SK-N-SH treated with all-trans-retinoic acid at 6 μM for 48 hours (cell line): ENCODE measurements at regions not wholly inside any gene's neighbourhood (a gene's known extent, or its start where the extent isn't known, plus 50 kb on each side); places are given as distances from the start of the nearest gene placed in this dataset.

Source experiments
- ATAC-seq: fragments of 200-7000 bp; cut with Tn5 transposase; 3 replicates; pipeline ENCODE4 v1.9.1; 2020; ENCODE audit warnings: mild to moderate bottlenecking, moderate library complexity
- ARNTL ChIP-seq: fragments of 450-650 bp; formaldehyde crosslinking; IDR thresholded peaks from 2 replicates; pipeline ENCODE4 v1.5.0; 2020; ENCODE audit warnings: low read depth, mild to moderate bottlenecking, moderate library complexity, borderline replicate concordance
- BACH2 ChIP-seq: fragments of 250-450 bp; sonication (Bioruptor Pico); IDR thresholded peaks from 2 replicates; pipeline ENCODE4 v1.9.0; 2021; ENCODE audit warnings: mild to moderate bottlenecking, borderline replicate concordance
- CSDC2 ChIP-seq: fragments of 250-450 bp; sonication (Bioruptor Pico); IDR thresholded peaks from 2 replicates; pipeline ENCODE4 v1.5.0; 2020; ENCODE audit warnings: mild to moderate bottlenecking, moderate library complexity
- ESRRG ChIP-seq: fragments of 250-450 bp; sonication (Bioruptor Pico); IDR thresholded peaks from 2 replicates; pipeline ENCODE4 v1.6.1; 2021; ENCODE audit warnings: mild to moderate bottlenecking
- GLIS3 ChIP-seq: fragments of 250-450 bp; sonication (Bioruptor Pico); IDR thresholded peaks from 2 replicates; pipeline ENCODE4 v1.5.0; 2020; ENCODE audit warnings: mild to moderate bottlenecking, moderate library complexity
- ISL1 ChIP-seq: fragments of 250-450 bp; sonication (Bioruptor Pico); IDR thresholded peaks from 2 replicates; pipeline ENCODE4 v2.1.2; 2022; ENCODE audit warnings: mild to moderate bottlenecking, moderate library complexity
- OSR1 ChIP-seq: fragments of 250-450 bp; sonication (Bioruptor Pico); IDR thresholded peaks from 2 replicates; pipeline ENCODE4 v1.8.0; 2022; ENCODE audit warnings: moderate library complexity, mild to moderate bottlenecking, inconsistent platforms
- PPARA ChIP-seq: fragments of 250-450 bp; sonication (Bioruptor Pico); IDR thresholded peaks from 2 replicates; pipeline ENCODE4 v1.5.0; 2020; ENCODE audit warnings: mild to moderate bottlenecking, borderline replicate concordance
- RARB ChIP-seq: fragments of 250-450 bp; sonication (Bioruptor Pico); IDR thresholded peaks from 2 replicates; pipeline ENCODE4 v1.8.0; 2021; ENCODE audit warnings: mild to moderate bottlenecking, moderate library complexity
- SNAI2 ChIP-seq: fragments of 250-450 bp; sonication (Bioruptor Pico); IDR thresholded peaks from 2 replicates; pipeline ENCODE4 v1.5.0; 2020; ENCODE audit warnings: mild to moderate bottlenecking, moderate library complexity
- TCF4 ChIP-seq: fragments of 250-450 bp; sonication (Bioruptor Pico); IDR thresholded peaks from 2 replicates; pipeline ENCODE4 v1.8.0; 2021; ENCODE audit warnings: mild to moderate bottlenecking, moderate library complexity, borderline replicate concordance
- TOX ChIP-seq: fragments of 250-450 bp; sonication (Bioruptor Pico); IDR thresholded peaks from 2 replicates; pipeline ENCODE4 v1.8.0; 2021; ENCODE audit warnings: mild to moderate bottlenecking, moderate library complexity, borderline replicate concordance
- ZC3H10 ChIP-seq: fragments of 250-450 bp; sonication (Bioruptor Pico); IDR thresholded peaks from 2 replicates; pipeline ENCODE4 v1.5.1; 2021; ENCODE audit warnings: mild to moderate bottlenecking, moderate library complexity
- ZFP3 ChIP-seq: fragments of 250-450 bp; sonication (Bioruptor Pico); IDR thresholded peaks from 2 replicates; pipeline ENCODE4 v1.5.0; 2020; ENCODE audit warnings: mild to moderate bottlenecking, moderate library complexity
- ZNF565 ChIP-seq: fragments of 450-650 bp; formaldehyde crosslinking; conservative IDR thresholded peaks from 2 replicates; pipeline ENCODE4 v1.5.0; 2020; ENCODE audit warnings: low read depth, mild to moderate bottlenecking, moderate library complexity
- ZNF70 ChIP-seq: fragments of 450-650 bp; formaldehyde crosslinking; IDR thresholded peaks from 2 replicates; pipeline ENCODE4 v1.5.0; 2020; ENCODE audit warnings: mild to moderate bottlenecking, moderate library complexity
- ZNF8 ChIP-seq: fragments of 450-650 bp; formaldehyde crosslinking; IDR thresholded peaks from 2 replicates; pipeline ENCODE4 v1.5.0; 2020; ENCODE audit warnings: mild to moderate bottlenecking, moderate library complexity
- TF ChIP-seq, protein P1 (sequence below): fragments of 250-450 bp; sonication (Bioruptor Pico); IDR thresholded peaks from 2 replicates; pipeline ENCODE4 v1.8.0; 2020; ENCODE audit warnings: mild to moderate bottlenecking, moderate library complexity, borderline replicate concordance
- TF ChIP-seq, protein P2 (sequence below): fragments of 250-450 bp; sonication (Bioruptor Pico); IDR thresholded peaks from 2 replicates; pipeline ENCODE4 v1.5.1; 2021; ENCODE audit warnings: mild to moderate bottlenecking, moderate library complexity
- TF ChIP-seq, protein P3 (sequence below): fragments of 250-450 bp; sonication (Bioruptor Pico); IDR thresholded peaks from 2 replicates; pipeline ENCODE4 v1.8.0; 2021; ENCODE audit warnings: low read depth, mild to moderate bottlenecking, moderate library complexity, borderline replicate concordance
- TF ChIP-seq, protein P4 (sequence below): fragments of 250-450 bp; sonication (Bioruptor Pico); IDR thresholded peaks from 2 replicates; pipeline ENCODE4 v1.5.1; 2020; ENCODE audit warnings: low read depth, mild to moderate bottlenecking, moderate library complexity
- TF ChIP-seq, protein P5 (sequence below): fragments of 250-450 bp; sonication (Bioruptor Pico); IDR thresholded peaks from 2 replicates; pipeline ENCODE4 v1.5.0; 2020; ENCODE audit warnings: mild to moderate bottlenecking, moderate library complexity

DNA sequence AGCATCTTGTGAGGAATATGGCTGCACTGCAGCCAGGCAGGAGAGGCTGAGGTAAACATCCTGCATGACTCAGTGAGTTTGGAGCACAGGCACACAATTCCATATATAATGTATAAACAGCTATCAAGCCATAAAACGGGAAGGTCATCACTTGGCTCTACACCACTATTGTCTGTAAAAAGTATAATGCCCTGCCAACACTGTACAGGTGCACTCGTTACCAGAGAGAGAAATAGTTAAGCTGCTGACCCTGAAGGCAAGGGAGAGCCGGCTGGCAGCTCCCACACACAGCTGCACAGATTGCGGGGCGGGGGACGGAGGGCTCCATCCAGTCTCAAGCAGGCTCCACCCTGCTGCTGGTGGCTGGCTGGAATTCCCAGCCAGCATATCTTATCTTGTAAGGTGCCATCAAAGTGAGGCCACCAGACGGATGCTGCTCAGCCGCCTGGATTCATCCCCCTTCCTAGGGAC lies 668.1 kb downstream of the SLITRK5 start:
- no peak for TF ChIP-seq TCF4 (CRISPR knock-in tag)
- TF ChIP-seq, protein P1, sequence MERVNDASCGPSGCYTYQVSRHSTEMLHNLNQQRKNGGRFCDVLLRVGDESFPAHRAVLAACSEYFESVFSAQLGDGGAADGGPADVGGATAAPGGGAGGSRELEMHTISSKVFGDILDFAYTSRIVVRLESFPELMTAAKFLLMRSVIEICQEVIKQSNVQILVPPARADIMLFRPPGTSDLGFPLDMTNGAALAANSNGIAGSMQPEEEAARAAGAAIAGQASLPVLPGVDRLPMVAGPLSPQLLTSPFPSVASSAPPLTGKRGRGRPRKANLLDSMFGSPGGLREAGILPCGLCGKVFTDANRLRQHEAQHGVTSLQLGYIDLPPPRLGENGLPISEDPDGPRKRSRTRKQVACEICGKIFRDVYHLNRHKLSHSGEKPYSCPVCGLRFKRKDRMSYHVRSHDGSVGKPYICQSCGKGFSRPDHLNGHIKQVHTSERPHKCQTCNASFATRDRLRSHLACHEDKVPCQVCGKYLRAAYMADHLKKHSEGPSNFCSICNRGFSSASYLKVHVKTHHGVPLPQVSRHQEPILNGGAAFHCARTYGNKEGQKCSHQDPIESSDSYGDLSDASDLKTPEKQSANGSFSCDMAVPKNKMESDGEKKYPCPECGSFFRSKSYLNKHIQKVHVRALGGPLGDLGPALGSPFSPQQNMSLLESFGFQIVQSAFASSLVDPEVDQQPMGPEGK (CRISPR knock-in tag): no peak
- TF ChIP-seq ZNF8 (CRISPR knock-in tag): no peak
- TF ChIP-seq, protein P2, sequence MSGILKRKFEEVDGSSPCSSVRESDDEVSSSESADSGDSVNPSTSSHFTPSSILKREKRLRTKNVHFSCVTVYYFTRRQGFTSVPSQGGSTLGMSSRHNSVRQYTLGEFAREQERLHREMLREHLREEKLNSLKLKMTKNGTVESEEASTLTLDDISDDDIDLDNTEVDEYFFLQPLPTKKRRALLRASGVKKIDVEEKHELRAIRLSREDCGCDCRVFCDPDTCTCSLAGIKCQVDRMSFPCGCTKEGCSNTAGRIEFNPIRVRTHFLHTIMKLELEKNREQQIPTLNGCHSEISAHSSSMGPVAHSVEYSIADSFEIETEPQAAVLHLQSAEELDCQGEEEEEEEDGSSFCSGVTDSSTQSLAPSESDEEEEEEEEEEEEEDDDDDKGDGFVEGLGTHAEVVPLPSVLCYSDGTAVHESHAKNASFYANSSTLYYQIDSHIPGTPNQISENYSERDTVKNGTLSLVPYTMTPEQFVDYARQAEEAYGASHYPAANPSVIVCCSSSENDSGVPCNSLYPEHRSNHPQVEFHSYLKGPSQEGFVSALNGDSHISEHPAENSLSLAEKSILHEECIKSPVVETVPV: no peak
- TF ChIP-seq, all 23 proteins: peak for 0
- ATAC-seq: no peak

DNA sequence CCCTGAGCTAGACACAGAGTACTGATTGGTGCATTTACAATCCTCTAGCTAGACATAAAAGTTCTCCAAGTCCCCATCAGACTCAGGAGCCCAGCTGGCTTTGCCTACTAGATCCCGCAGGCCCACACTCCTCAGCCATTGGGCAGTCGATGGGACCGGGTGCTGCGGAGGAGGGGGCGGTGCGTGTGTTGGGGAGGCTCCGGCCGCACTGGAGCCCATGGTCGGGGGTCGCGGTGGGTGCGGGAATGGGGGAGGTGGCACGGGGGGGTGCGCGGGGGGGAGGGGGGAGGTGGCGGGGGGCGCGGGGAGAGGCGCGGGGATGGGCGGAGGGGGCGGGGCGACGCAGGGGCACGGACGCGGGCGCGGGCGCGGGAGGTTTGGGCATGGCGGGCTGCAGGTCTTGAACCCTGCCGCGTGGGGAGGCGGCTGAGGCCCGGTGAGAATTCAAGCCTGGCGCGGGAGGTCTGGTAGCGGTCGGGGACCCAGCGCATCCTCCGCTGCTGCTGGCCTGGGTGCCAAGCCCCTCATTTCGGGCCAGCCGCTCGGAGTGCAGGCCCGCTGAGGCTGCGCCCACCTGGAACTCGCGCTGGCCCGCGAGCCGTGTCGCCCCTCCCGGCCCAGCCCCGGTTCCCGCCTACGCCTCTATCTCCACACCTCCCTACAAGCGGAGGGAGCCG lies 674.1 kb downstream of the SLITRK5 start:
- ATAC-seq: no peak
- TF ChIP-seq TCF4 (CRISPR knock-in tag): no peak
- TF ChIP-seq ZNF70 (CRISPR knock-in tag): no peak
- TF ChIP-seq, protein P2: no peak
- TF ChIP-seq OSR1 (CRISPR knock-in tag): no peak
- TF ChIP-seq ZFP3 (CRISPR knock-in tag): no peak
- TF ChIP-seq ESRRG (CRISPR knock-in tag): no peak
- TF ChIP-seq PPARA (CRISPR knock-in tag): no peak
- TF ChIP-seq, protein P3, sequence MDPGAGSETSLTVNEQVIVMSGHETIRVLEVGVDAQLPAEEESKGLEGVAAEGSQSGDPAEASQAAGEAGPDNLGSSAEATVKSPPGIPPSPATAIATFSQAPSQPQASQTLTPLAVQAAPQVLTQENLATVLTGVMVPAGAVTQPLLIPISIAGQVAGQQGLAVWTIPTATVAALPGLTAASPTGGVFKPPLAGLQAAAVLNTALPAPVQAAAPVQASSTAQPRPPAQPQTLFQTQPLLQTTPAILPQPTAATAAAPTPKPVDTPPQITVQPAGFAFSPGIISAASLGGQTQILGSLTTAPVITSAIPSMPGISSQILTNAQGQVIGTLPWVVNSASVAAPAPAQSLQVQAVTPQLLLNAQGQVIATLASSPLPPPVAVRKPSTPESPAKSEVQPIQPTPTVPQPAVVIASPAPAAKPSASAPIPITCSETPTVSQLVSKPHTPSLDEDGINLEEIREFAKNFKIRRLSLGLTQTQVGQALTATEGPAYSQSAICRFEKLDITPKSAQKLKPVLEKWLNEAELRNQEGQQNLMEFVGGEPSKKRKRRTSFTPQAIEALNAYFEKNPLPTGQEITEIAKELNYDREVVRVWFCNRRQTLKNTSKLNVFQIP (CRISPR knock-in tag): no peak
- no peak for TF ChIP-seq ISL1 (CRISPR knock-in tag)
- TF ChIP-seq CSDC2 (CRISPR knock-in tag): no peak
- TF ChIP-seq TOX (CRISPR knock-in tag): no peak
- TF ChIP-seq, protein P4, sequence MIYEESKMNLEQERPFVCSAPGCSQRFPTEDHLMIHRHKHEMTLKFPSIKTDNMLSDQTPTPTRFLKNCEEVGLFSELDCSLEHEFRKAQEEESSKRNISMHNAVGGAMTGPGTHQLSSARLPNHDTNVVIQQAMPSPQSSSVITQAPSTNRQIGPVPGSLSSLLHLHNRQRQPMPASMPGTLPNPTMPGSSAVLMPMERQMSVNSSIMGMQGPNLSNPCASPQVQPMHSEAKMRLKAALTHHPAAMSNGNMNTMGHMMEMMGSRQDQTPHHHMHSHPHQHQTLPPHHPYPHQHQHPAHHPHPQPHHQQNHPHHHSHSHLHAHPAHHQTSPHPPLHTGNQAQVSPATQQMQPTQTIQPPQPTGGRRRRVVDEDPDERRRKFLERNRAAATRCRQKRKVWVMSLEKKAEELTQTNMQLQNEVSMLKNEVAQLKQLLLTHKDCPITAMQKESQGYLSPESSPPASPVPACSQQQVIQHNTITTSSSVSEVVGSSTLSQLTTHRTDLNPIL (CRISPR knock-in tag): no peak
- no peak for TF ChIP-seq ARNTL (CRISPR knock-in tag)
- TF ChIP-seq ZNF8 (CRISPR knock-in tag): no peak
- TF ChIP-seq ZNF565: no peak
- TF ChIP-seq GLIS3 (CRISPR knock-in tag): no peak
- TF ChIP-seq ZC3H10 (CRISPR knock-in tag): no peak

DNA sequence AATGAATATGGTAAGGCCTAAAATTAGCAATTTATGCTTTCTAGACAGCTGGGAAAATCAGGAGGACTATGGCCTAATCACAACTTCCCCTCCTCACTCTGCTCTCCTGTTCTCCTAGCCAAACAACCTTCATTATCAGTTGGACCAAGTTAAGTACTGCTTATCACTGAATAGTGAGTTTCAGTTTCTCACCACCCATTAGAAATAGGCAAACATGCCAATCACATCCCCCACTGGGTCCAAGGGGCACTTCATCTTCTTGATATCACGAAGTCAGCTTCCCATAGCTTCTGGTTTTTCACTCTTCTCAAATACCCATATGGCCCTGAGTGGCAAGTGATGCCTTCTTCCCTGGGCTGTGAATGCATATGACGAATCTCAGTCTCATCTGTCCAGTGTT lies 689.6 kb downstream of the SLITRK5 start:
- ATAC-seq: no peak
- TF ChIP-seq, protein P1 (CRISPR knock-in tag): no peak
- TF ChIP-seq SNAI2 (CRISPR knock-in tag): no peak
- no peak for TF ChIP-seq BACH2 (CRISPR knock-in tag)
- no peak for TF ChIP-seq ESRRG (CRISPR knock-in tag)
- TF ChIP-seq ZNF565: no peak
- TF ChIP-seq RARB (CRISPR knock-in tag): no peak
- TF ChIP-seq ZNF70 (CRISPR knock-in tag): no peak
- no peak for TF ChIP-seq ARNTL (CRISPR knock-in tag)
- TF ChIP-seq, protein P4 (CRISPR knock-in tag): no peak
- TF ChIP-seq ZC3H10 (CRISPR knock-in tag): no peak
- TF ChIP-seq CSDC2 (CRISPR knock-in tag): no peak
- TF ChIP-seq, protein P5, sequence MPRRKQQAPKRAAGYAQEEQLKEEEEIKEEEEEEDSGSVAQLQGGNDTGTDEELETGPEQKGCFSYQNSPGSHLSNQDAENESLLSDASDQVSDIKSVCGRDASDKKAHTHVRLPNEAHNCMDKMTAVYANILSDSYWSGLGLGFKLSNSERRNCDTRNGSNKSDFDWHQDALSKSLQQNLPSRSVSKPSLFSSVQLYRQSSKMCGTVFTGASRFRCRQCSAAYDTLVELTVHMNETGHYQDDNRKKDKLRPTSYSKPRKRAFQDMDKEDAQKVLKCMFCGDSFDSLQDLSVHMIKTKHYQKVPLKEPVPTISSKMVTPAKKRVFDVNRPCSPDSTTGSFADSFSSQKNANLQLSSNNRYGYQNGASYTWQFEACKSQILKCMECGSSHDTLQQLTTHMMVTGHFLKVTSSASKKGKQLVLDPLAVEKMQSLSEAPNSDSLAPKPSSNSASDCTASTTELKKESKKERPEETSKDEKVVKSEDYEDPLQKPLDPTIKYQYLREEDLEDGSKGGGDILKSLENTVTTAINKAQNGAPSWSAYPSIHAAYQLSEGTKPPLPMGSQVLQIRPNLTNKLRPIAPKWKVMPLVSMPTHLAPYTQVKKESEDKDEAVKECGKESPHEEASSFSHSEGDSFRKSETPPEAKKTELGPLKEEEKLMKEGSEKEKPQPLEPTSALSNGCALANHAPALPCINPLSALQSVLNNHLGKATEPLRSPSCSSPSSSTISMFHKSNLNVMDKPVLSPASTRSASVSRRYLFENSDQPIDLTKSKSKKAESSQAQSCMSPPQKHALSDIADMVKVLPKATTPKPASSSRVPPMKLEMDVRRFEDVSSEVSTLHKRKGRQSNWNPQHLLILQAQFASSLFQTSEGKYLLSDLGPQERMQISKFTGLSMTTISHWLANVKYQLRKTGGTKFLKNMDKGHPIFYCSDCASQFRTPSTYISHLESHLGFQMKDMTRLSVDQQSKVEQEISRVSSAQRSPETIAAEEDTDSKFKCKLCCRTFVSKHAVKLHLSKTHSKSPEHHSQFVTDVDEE: no peak
- no peak for TF ChIP-seq GLIS3 (CRISPR knock-in tag)
